HCT116 (cell line): ENCODE measurements at regions not wholly inside any gene's neighbourhood (a gene's known extent, or its start where the extent isn't known, plus 50 kb on each side); places are given as distances from the start of the nearest gene placed in this dataset.

Experiments
- ATAC-seq: fragments of 200-7000 bp; cut with Tn5 transposase; 2 replicates; pipeline ENCODE4 v1.9.1; 2020; ENCODE audit warnings: mild to moderate bottlenecking, moderate library complexity
- BruUV-seq: library from RNA; stranded (reverse); fragments of 400-500 nt; replicated peaks from 2 replicates; lab custom pipeline; 2021; lab: Mats Ljungman, UMichigan
- CTCF ChIA-PET: fragments of 300-600 bp; sonication (Branson Sonifier 250); formaldehyde crosslinking; loops from one replicate; lab custom pipeline; 2021; ENCODE audit warnings: antibody characterized with exemption; lab: Charles Lee
- POLR2A ChIA-PET: fragments of 300-600, 350-600 bp; sonication (Branson Sonifier 250); formaldehyde crosslinking; loops from one replicate; lab custom pipeline; 2021; ENCODE audit warnings: antibody characterized with exemption; lab: Charles Lee
- RAD21 ChIA-PET, 2 experiments: fragments of 300-600 bp; sonication (Branson Sonifier 250); formaldehyde crosslinking; loops; one replicate each; lab custom pipeline; 2023; ENCODE audit warnings: low total read pairs in 2 of 2; ENCODE audit not compliant: uncharacterized antibody in 2 of 2, unreplicated experiment in 2 of 2, low non-redundant PET in 1 of 2; lab: Charles Lee
- DNase-seq: peaks from one replicate; pipeline ENCODE4 v3.0.0-alpha.2; 2010; ENCODE audit warnings: low read depth, low spot score
- H2AFZ ChIP-seq: fragments of 200-600 bp; shearing (Covaris generic), sonication (generic); 2 replicates; pipeline ENCODE4 v1.6.1; 2017; ENCODE audit warnings: low read depth, mixed run types, mixed read lengths, antibody characterized with exemption, low read length; ENCODE audit not compliant: poor library complexity, severe bottlenecking
- H3K27ac ChIP-seq: 2 replicates; pipeline ENCODE4 v1.5.1; 2012; ENCODE audit warnings: low read depth, low read length
- H3K27me3 ChIP-seq: fragments of 200-600 bp; sonication (generic); 2 replicates; pipeline ENCODE4 v1.6.1; 2016; ENCODE audit warnings: mixed run types, low read length, mixed read lengths; ENCODE audit not compliant: insufficient read depth
- H3K36me3 ChIP-seq, 2 experiments: fragments of 200-500 bp in 1 of 2; fragments of 200-600 bp in 1 of 2; sonication (Bioruptor generic) in 1 of 2; sonication (generic) in 1 of 2; 2 replicates each; pipeline versions ENCODE4 v1.5.1 to v1.6.1; 2014 to 2016; ENCODE audit warnings: low read length in 2 of 2, inconsistent platforms in 1 of 2, mixed read lengths in 1 of 2, mixed run types in 1 of 2; ENCODE audit not compliant: insufficient read depth in 2 of 2, control insufficient read depth in 1 of 2
- H3K4me1 ChIP-seq, 2 experiments: fragments of 200-600 bp in 1 of 2; sonication (generic) in 1 of 2; 2 replicates each; pipeline versions ENCODE4 v1.5.1 to v1.6.1; 2012 to 2017; ENCODE audit warnings: low read length in 2 of 2, inconsistent platforms in 1 of 2, mild to moderate bottlenecking in 1 of 2, mixed read lengths in 1 of 2, mixed run types in 1 of 2, moderate library complexity in 1 of 2; ENCODE audit not compliant: insufficient read depth in 2 of 2, control insufficient read depth in 1 of 2
- H3K4me2 ChIP-seq: fragments of 200-600 bp; sonication (generic); 2 replicates; pipeline ENCODE4 v1.6.1; 2017; ENCODE audit warnings: mixed run types, low read length, mixed read lengths
- H3K4me3 ChIP-seq, 2 experiments: fragments of 200-600 bp in 1 of 2; sonication (generic) in 1 of 2; replicated peaks in 1 of 2; 2 replicates each; pipeline ENCODE4 v1.5.1; 2011 to 2016; ENCODE audit warnings: low read length in 2 of 2, control low read depth in 1 of 2, low read depth in 1 of 2, mild to moderate bottlenecking in 1 of 2, mixed read lengths in 1 of 2, mixed run types in 1 of 2
- H3K79me2 ChIP-seq: fragments of 200-600 bp; sonication (generic); 2 replicates; pipeline ENCODE4 v1.6.1; 2017; ENCODE audit warnings: mild to moderate bottlenecking, mixed run types, low read length, moderate library complexity, mixed read lengths; ENCODE audit not compliant: insufficient read depth
- H3K9ac ChIP-seq: fragments of 200-600 bp; sonication (generic); 2 replicates; pipeline ENCODE4 v1.6.1; 2016; ENCODE audit warnings: low read length, mixed read lengths
- H3K9me2 ChIP-seq: fragments of 200-600 bp; sonication (generic), shearing (Covaris generic); 2 replicates; pipeline ENCODE4 v1.6.1; 2017; ENCODE audit warnings: mixed run types, mild to moderate bottlenecking, moderate library complexity; ENCODE audit not compliant: insufficient read depth
- H3K9me3 ChIP-seq, 2 experiments: fragments of 200-500 bp in 1 of 2; fragments of 200-600 bp in 1 of 2; sonication (Bioruptor generic) in 1 of 2; sonication (generic) in 1 of 2; 2 replicates each; pipeline ENCODE4 v1.6.1; 2014 to 2017; ENCODE audit warnings: low read length in 2 of 2, mixed read lengths in 2 of 2, inconsistent platforms in 1 of 2, low read depth in 1 of 2, mild to moderate bottlenecking in 1 of 2, mixed run types in 1 of 2, moderate library complexity in 1 of 2; ENCODE audit not compliant: control insufficient read depth in 1 of 2, insufficient read depth in 1 of 2
- H4K20me1 ChIP-seq: fragments of 200-600 bp; sonication (generic), shearing (Covaris generic); 2 replicates; pipeline ENCODE4 v1.6.1; 2017; ENCODE audit warnings: mixed run types, mild to moderate bottlenecking, moderate library complexity; ENCODE audit not compliant: insufficient read depth
- CBX3 ChIP-seq: IDR thresholded peaks from 2 replicates; pipeline ENCODE4 v1.6.1; 2012; ENCODE audit warnings: low read depth
- CEBPB ChIP-seq: IDR thresholded peaks from 2 replicates; pipeline ENCODE4 v1.6.1; 2012; ENCODE audit warnings: low read depth
- EGR1 ChIP-seq: IDR thresholded peaks from 2 replicates; pipeline ENCODE4 v1.6.1; 2012; ENCODE audit warnings: low read depth
- ELF1 ChIP-seq: IDR thresholded peaks from 2 replicates; pipeline ENCODE4 v1.6.1; 2012; ENCODE audit warnings: low read depth, borderline replicate concordance
- EZH2 ChIP-seq: fragments of 200-600 bp; sonication (generic); IDR thresholded peaks from 2 replicates; pipeline ENCODE4 v1.6.1; 2017; ENCODE audit warnings: antibody characterized with exemption, mixed run types
- FOSL1 ChIP-seq: IDR thresholded peaks from 2 replicates; pipeline ENCODE4 v1.6.1; 2012; ENCODE audit warnings: low read depth
- JUND ChIP-seq: IDR thresholded peaks from 2 replicates; pipeline ENCODE4 v1.6.1; 2012
- POLR2A ChIP-seq: IDR thresholded peaks from 2 replicates; pipeline ENCODE4 v1.7.0; 2011; ENCODE audit warnings: borderline replicate concordance; ENCODE audit not compliant: insufficient read depth, insufficient read length; ENCODE audit errors: extremely low read depth
- POLR2AphosphoS5 ChIP-seq: IDR thresholded peaks from 2 replicates; pipeline ENCODE4 v1.6.1; 2011; ENCODE audit warnings: mild to moderate bottlenecking, low read depth, low read length, moderate library complexity
- RAD21 ChIP-seq: IDR thresholded peaks from 2 replicates; pipeline ENCODE4 v1.6.1; 2012; ENCODE audit warnings: low read depth, mild to moderate bottlenecking
- SP1 ChIP-seq: IDR thresholded peaks from 2 replicates; pipeline ENCODE4 v1.6.1; 2012; ENCODE audit warnings: low read depth
- SRF ChIP-seq: IDR thresholded peaks from 2 replicates; pipeline ENCODE4 v1.6.1; 2012; ENCODE audit warnings: low read depth
- ZNF274 ChIP-seq: fragments of 200-500 bp; sonication (Bioruptor generic); IDR thresholded peaks from 2 replicates; pipeline ENCODE4 v1.6.1; 2014; ENCODE audit warnings: mild to moderate bottlenecking, low read depth, low read length, inconsistent platforms
- intact Hi-C: fragments of 100-400 bp; cut with micrococcal nuclease; formaldehyde crosslinking; loops from 2 replicates; pipeline ENCODE4 v1.10.0; 2022
- TF ChIP-seq, protein P1 (sequence below): IDR thresholded peaks from 2 replicates; pipeline ENCODE4 v1.6.1; 2012
- TF ChIP-seq, protein P2 (sequence below): IDR thresholded peaks from 2 replicates; pipeline ENCODE4 v1.6.1; 2012; ENCODE audit warnings: low read depth
- TF ChIP-seq, protein P3 (sequence below), 3 experiments: fragments of 200-600 bp in 1 of 3; sonication (generic) in 1 of 3; IDR thresholded peaks in 2 of 3; conservative IDR thresholded peaks in 1 of 3; 2 replicates each; pipeline ENCODE4 v1.5.1; 2012 to 2017; ENCODE audit warnings: low read depth in 2 of 3, low read length in 2 of 3, antibody characterized with exemption in 1 of 3, borderline replicate concordance in 1 of 3, control low read depth in 1 of 3, mild to moderate bottlenecking in 1 of 3, mixed read lengths in 1 of 3, mixed run types in 1 of 3, moderate library complexity in 1 of 3; ENCODE audit not compliant: insufficient read depth in 1 of 3
- TF ChIP-seq, protein P4 (sequence below): IDR thresholded peaks from 2 replicates; pipeline ENCODE4 v1.6.1; 2012

DNA sequence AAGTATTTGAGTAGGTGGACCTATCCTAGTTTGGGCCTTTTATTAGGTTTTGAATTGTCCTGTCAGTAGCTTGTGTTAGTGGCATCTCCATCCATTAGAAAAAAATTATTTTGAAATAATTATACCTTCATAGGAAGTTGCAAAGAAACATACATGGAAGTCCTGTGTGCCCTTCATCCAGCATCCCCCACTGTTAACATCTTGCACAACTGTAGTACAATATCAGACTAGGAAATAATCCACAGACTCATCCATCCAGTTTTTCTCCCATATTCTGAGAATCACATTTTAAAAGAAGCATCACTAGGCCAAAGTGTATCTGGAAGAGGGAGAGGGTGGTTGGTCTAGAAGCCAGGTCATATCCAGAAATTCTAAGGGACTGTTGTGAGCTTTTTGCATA is 155.5 kb upstream of the ROPN1 start:
- POLR2A ChIA-PET, result no interaction called here
- CTCF ChIA-PET, result no interaction called here
- intact Hi-C loops, result no loop called here

More for the DNA sequence above, 155.5 kb upstream of the ROPN1 start:
- RAD21 ChIA-PET, result no interaction called here
- no peak for ATAC-seq
- H3K9me2 ChIP-seq, result no peaks in the 10 kb centered on the region
- no peak overlapping the region for H3K9ac ChIP-seq
- H3K4me1 ChIP-seq, result no peaks in the 10 kb centered on the region
- no peak for DNase-seq
- no peak overlapping the region for H3K4me2 ChIP-seq
- no peaks in the 10 kb centered on the region for H3K79me2 ChIP-seq
- H3K4me3 ChIP-seq, result no peak overlapping the region
- TF ChIP-seq EZH2, result no peak
- TF ChIP-seq JUND, result no peak
- TF ChIP-seq POLR2AphosphoS5, result no peak
- TF ChIP-seq, protein P1, sequence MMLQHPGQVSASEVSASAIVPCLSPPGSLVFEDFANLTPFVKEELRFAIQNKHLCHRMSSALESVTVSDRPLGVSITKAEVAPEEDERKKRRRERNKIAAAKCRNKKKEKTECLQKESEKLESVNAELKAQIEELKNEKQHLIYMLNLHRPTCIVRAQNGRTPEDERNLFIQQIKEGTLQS, result no peak
- TF ChIP-seq SRF, result no peak
- no peak for TF ChIP-seq ELF1
- TF ChIP-seq FOSL1, result no peak
- TF ChIP-seq, protein P2, sequence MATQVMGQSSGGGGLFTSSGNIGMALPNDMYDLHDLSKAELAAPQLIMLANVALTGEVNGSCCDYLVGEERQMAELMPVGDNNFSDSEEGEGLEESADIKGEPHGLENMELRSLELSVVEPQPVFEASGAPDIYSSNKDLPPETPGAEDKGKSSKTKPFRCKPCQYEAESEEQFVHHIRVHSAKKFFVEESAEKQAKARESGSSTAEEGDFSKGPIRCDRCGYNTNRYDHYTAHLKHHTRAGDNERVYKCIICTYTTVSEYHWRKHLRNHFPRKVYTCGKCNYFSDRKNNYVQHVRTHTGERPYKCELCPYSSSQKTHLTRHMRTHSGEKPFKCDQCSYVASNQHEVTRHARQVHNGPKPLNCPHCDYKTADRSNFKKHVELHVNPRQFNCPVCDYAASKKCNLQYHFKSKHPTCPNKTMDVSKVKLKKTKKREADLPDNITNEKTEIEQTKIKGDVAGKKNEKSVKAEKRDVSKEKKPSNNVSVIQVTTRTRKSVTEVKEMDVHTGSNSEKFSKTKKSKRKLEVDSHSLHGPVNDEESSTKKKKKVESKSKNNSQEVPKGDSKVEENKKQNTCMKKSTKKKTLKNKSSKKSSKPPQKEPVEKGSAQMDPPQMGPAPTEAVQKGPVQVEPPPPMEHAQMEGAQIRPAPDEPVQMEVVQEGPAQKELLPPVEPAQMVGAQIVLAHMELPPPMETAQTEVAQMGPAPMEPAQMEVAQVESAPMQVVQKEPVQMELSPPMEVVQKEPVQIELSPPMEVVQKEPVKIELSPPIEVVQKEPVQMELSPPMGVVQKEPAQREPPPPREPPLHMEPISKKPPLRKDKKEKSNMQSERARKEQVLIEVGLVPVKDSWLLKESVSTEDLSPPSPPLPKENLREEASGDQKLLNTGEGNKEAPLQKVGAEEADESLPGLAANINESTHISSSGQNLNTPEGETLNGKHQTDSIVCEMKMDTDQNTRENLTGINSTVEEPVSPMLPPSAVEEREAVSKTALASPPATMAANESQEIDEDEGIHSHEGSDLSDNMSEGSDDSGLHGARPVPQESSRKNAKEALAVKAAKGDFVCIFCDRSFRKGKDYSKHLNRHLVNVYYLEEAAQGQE, result no peak
- no peak for TF ChIP-seq CEBPB
- no peak for TF ChIP-seq CBX3
- no peak for TF ChIP-seq RAD21
- no peak for TF ChIP-seq SP1
- TF ChIP-seq POLR2A, result no peak
- no peak for TF ChIP-seq EGR1
- TF ChIP-seq, protein P3, sequence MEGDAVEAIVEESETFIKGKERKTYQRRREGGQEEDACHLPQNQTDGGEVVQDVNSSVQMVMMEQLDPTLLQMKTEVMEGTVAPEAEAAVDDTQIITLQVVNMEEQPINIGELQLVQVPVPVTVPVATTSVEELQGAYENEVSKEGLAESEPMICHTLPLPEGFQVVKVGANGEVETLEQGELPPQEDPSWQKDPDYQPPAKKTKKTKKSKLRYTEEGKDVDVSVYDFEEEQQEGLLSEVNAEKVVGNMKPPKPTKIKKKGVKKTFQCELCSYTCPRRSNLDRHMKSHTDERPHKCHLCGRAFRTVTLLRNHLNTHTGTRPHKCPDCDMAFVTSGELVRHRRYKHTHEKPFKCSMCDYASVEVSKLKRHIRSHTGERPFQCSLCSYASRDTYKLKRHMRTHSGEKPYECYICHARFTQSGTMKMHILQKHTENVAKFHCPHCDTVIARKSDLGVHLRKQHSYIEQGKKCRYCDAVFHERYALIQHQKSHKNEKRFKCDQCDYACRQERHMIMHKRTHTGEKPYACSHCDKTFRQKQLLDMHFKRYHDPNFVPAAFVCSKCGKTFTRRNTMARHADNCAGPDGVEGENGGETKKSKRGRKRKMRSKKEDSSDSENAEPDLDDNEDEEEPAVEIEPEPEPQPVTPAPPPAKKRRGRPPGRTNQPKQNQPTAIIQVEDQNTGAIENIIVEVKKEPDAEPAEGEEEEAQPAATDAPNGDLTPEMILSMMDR (IDR thresholded peaks at IDR 0.05 in 2 of 3, conservative IDR thresholded peaks at IDR 0.05 in 1 of 3; ENCODE audit: borderline replicate concordance in 1 of 3, insufficient read depth in 1 of 3, low read depth in 2 of 3, low read length in 2 of 3), result no peak
- TF ChIP-seq ZNF274, result no peak
- TF ChIP-seq, protein P4, sequence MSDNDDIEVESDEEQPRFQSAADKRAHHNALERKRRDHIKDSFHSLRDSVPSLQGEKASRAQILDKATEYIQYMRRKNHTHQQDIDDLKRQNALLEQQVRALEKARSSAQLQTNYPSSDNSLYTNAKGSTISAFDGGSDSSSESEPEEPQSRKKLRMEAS, result no peak
- peaks cover 73% of the 10 kb centered on the region for H3K27me3 ChIP-seq
- no peak overlapping the region for H2AFZ ChIP-seq
- no peaks in the 10 kb centered on the region for H3K36me3 ChIP-seq
- BruUV-seq, result no TSS peak
- no peaks in the 10 kb centered on the region for H4K20me1 ChIP-seq
- H3K9me3 ChIP-seq, result no peaks in the 10 kb centered on the region
- no peak overlapping the region for H3K27ac ChIP-seq
